ENCODE measurements at regions not wholly inside any gene's neighbourhood (a gene's known extent, or its start where the extent isn't known, plus 50 kb on each side); places are given as distances from the start of the nearest gene placed in this dataset.

DNA sequence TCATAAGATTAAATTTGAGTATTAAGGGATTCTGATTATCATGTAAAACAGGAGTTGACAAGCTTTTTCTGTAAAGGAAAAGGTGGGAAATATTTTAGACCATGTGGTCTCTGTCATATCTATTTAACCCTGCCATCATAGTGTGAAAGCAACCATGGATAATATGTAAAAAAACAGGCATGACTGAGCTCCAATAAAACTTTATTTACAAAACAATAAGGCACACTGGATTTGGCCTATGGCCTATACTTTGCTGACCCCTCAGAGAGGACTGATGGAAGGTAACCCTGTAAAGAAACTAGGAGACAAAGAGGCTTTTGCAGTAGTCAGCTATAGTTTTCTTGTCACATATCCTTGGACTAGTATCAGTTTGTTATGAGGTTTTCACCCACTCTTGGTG lies 130.5 kb upstream of the CDK13 start:
- TF ChIP-seq, protein P1, sequence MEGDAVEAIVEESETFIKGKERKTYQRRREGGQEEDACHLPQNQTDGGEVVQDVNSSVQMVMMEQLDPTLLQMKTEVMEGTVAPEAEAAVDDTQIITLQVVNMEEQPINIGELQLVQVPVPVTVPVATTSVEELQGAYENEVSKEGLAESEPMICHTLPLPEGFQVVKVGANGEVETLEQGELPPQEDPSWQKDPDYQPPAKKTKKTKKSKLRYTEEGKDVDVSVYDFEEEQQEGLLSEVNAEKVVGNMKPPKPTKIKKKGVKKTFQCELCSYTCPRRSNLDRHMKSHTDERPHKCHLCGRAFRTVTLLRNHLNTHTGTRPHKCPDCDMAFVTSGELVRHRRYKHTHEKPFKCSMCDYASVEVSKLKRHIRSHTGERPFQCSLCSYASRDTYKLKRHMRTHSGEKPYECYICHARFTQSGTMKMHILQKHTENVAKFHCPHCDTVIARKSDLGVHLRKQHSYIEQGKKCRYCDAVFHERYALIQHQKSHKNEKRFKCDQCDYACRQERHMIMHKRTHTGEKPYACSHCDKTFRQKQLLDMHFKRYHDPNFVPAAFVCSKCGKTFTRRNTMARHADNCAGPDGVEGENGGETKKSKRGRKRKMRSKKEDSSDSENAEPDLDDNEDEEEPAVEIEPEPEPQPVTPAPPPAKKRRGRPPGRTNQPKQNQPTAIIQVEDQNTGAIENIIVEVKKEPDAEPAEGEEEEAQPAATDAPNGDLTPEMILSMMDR (IDR thresholded peaks at IDR 0.05), result no peak
- no peak for TF ChIP-seq POLR2A (IDR thresholded peaks at IDR 0.05)

Measured in vagina (tissue), 2 donors.